Transverse colon (tissue), 4 donors: ENCODE measurements at regions not wholly inside any gene's neighbourhood (a gene's known extent, or its start where the extent isn't known, plus 50 kb on each side); places are given as distances from the start of the nearest gene placed in this dataset.

Source experiments
- DNase-seq: peaks from one replicate; pipeline ENCODE4 v3.0.0-alpha.2; 2019
- H3K27ac ChIP-seq, 4 donors: fragments of 200-600 bp; sonication (generic); 2 replicates each; pipeline ENCODE4 v1.5.1; 2016 to 2018; ENCODE audit warnings: inconsistent platforms in 4 of 4
- H3K27me3 ChIP-seq: fragments of 200-600 bp; sonication (generic); 2 replicates; pipeline ENCODE4 v1.5.1; 2017; ENCODE audit warnings: inconsistent platforms
- H3K36me3 ChIP-seq, 4 donors: fragments of 200-600 bp; sonication (generic); 2 replicates each; pipeline ENCODE4 v1.5.1; 2017 to 2019; ENCODE audit warnings: inconsistent platforms in 4 of 4
- H3K4me1 ChIP-seq, 4 donors: fragments of 200-600 bp; sonication (generic); 2 replicates each; pipeline ENCODE4 v1.5.1; 2017 to 2020; ENCODE audit warnings: inconsistent platforms in 4 of 4
- H3K4me3 ChIP-seq, 4 donors: fragments of 200-600 bp; sonication (generic); 1 replicate in 1 of 4; 2 replicates in 3 of 4; pipeline versions ENCODE4 v1.5.1 to v1.6.1; 2017 to 2019; ENCODE audit warnings: inconsistent platforms in 4 of 4
- H3K9me3 ChIP-seq, 2 donors: fragments of 200-600 bp; sonication (generic); 2 replicates each; pipeline ENCODE4 v1.5.1; 2017 to 2019; ENCODE audit warnings: inconsistent platforms in 2 of 2
- EP300 ChIP-seq: sonication (generic); formaldehyde crosslinking; IDR thresholded peaks from one replicate; pipeline ENCODE4 v1.6.1; 2017; ENCODE audit warnings: antibody characterized with exemption, low read depth
- POLR2A ChIP-seq: fragments of 450-650 bp; IDR thresholded peaks from one replicate; pipeline ENCODE4 v1.6.1; 2016; ENCODE audit warnings: antibody characterized with exemption, mild to moderate bottlenecking, moderate library complexity
- POLR2AphosphoS5 ChIP-seq, 3 donors: sonication (generic); formaldehyde crosslinking; IDR thresholded peaks; one replicate each; pipeline ENCODE4 v1.6.1; 2016; ENCODE audit warnings: antibody characterized with exemption in 3 of 3
- WGBS, 2 donors: methylation state at CpG; one replicate each; pipeline ENCODE4 v1.1.5; 2018; ENCODE audit warnings: low coverage in 1 of 2; 5-methylcytosine and 5-hydroxymethylcytosine counted together
- in situ Hi-C, 4 donors: fragments of 200-750 bp; cut with MboI; loops; one replicate each; pipeline versions ENCODE4 v1.15.0 to v1.15.1; 2017; ENCODE audit warnings: low sequenced_read_pairs in 3 of 4, low pct_ligation_motif_present in 1 of 4, low pct_unique_long_range_greater_than_20kb in 1 of 4
- intact Hi-C: fragments of 100-400 bp; cut with DNase I; formaldehyde crosslinking; loops from one replicate; pipeline ENCODE4 v1.15.1; 2023; ENCODE audit warnings: low total_unique reads
- TF ChIP-seq, protein P1 (sequence below), 5 experiments: fragments of 200-600 bp in 3 of 5; fragments of 450-650 bp in 2 of 5; sonication (generic) in 3 of 5; IDR thresholded peaks; 1 replicate in 2 of 5; 2 replicates in 3 of 5; pipeline ENCODE4 v1.5.1; 2016 to 2017; ENCODE audit warnings: antibody characterized with exemption in 5 of 5, inconsistent platforms in 3 of 5, mild to moderate bottlenecking in 2 of 5, moderate library complexity in 1 of 5

DNA sequence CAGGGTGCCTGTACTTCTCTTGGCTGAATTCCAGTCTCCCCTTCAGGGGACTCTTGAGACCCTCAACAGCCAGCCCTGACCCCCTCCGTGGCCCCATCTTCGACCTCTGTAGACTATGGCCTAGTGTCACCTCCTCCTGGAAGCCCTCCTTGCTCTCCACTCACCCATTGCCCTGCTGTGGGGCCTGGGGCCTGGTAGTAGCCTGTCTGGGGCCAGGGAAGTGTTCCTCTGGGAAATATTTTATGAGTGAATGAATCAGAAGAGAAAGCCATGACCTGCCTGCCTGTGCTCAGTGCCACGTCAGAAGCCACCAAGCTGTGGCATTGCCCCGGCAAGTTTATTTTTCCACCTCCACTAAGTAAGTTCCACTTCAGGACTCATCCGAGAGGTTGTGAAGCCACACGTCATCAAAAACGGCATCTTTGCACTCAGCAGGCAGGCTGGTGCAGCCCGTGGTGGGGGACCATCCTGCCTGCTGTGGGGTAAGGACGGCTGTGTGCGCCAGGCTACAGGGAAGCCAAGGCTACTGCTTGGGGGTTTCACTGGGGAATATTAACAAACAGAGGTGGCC lies 59.6 kb upstream of the PPARA start:
- WGBS, 2 donors: 69 to 73% methylated on average over 4 to 10 of the region's 10 CpGs
- intact Hi-C loops (no loop called here), in situ Hi-C loops (no loop called here)
- Histone ChIP-seq H3K36me3 (no peaks in the 10 kb centered on the region), H3K27ac (peak overlapping the region; percentile 98 to 99 (median 98)), H3K4me1 (peaks cover 37 to 85% (median 64%) of the 10 kb centered on the region in 4 donors), H3K9me3 (no peaks in the 10 kb centered on the region), H3K27me3 (no peaks in the 10 kb centered on the region), H3K4me3 (no peak overlapping the region)
- no peak for DNase-seq
- TF ChIP-seq POLR2A: no peak
- no peak for TF ChIP-seq POLR2AphosphoS5 (IDR thresholded peaks at IDR 0.05)
- TF ChIP-seq, protein P1, sequence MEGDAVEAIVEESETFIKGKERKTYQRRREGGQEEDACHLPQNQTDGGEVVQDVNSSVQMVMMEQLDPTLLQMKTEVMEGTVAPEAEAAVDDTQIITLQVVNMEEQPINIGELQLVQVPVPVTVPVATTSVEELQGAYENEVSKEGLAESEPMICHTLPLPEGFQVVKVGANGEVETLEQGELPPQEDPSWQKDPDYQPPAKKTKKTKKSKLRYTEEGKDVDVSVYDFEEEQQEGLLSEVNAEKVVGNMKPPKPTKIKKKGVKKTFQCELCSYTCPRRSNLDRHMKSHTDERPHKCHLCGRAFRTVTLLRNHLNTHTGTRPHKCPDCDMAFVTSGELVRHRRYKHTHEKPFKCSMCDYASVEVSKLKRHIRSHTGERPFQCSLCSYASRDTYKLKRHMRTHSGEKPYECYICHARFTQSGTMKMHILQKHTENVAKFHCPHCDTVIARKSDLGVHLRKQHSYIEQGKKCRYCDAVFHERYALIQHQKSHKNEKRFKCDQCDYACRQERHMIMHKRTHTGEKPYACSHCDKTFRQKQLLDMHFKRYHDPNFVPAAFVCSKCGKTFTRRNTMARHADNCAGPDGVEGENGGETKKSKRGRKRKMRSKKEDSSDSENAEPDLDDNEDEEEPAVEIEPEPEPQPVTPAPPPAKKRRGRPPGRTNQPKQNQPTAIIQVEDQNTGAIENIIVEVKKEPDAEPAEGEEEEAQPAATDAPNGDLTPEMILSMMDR (IDR thresholded peaks at IDR 0.05): no peak
- TF ChIP-seq EP300: no peak

DNA sequence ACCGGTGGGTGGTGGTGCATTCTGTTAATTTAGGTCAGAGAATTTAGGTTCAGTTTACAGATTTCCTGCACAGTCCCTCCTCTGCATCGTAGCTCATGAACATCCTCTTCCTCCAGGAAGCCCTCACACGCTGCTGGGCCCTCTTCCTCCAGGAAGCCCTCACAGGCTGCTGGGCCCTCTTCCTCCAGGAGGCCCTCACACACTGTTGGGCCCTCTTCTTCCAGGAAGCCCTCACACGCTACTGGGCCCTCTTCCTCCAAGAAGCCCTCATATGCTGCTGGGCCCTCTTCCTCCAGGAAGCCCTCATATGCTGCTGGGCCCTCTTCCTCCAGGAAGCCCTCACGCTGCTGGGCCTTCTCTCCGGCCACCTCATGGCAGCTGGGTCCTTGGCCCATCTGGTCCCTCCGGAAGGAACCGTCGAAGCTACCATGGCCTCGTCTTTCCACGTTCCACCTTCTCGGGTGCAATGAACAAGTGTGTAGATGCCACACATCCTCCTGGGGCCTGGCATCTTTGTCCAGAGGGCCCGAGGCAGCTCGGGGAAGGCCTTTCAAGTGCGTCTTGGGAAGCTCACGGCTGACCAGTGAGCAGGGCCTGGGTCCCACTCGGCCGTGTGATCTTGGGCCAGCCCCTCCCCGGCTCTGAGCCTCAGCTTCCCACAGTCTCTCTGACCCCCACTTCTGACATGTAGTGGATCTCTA lies 58.9 kb upstream of the PPARA start:
- 80 to 85% methylated on average over 8 to 19 of the region's 19 CpGs for WGBS, 2 donors

DNA sequence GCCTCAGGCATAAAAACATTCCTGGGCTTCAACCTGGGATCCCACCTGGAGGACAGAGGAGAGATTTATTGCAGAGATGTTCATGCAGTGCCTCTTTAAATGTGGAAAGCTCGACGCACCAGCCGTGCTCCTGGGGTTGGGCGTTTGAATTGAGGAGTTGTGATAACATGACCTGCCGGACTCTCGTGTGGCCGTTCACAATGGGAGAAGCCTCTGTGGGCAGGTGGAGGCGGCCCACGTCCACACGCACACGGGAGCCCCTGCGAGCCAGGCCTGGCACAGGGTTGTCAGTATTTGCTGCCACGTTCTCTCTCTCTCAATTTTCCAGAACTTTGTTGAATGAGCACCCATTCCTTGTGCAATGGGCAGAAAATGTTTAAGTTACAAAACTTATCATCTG lies 58.3 kb upstream of the PPARA start:
- no peak for DNase-seq
- WGBS, 2 donors: 58% methylated on average over 13 of the region's 13 CpGs; no CpG with 5 or more reads in 1 of the 2 donors
- intact Hi-C loops (no loop called here), in situ Hi-C loops (no loop called here)
- Histone ChIP-seq H3K4me3 (no peak overlapping the region), H3K27me3 (no peaks in the 10 kb centered on the region), H3K27ac (peak overlapping the region; percentile 98 to 99 (median 98)), H3K9me3 (no peaks in the 10 kb centered on the region), H3K36me3 (no peaks in the 10 kb centered on the region), H3K4me1 (peaks cover 25 to 75% (median 51%) of the 10 kb centered on the region in 4 donors)
- TF ChIP-seq POLR2AphosphoS5 (IDR thresholded peaks at IDR 0.05): no peak
- no peak for TF ChIP-seq POLR2A
- TF ChIP-seq, protein P1 (IDR thresholded peaks at IDR 0.05): no peak
- TF ChIP-seq EP300: no peak

More for the DNA sequence above, 58.9 kb upstream of the PPARA start:
- DNase-seq: no peak
- no peaks in the 10 kb centered on the region for H3K27me3 ChIP-seq
- H3K4me3 ChIP-seq: no peak overlapping the region
- intact Hi-C loops: no loop called here
- H3K9me3 ChIP-seq: no peaks in the 10 kb centered on the region
- in situ Hi-C loops: no loop called here
- no peaks in the 10 kb centered on the region for H3K36me3 ChIP-seq
- H3K27ac ChIP-seq: peak overlapping the region; percentile 98 to 99 (median 98)
- H3K4me1 ChIP-seq: peaks cover 30 to 78% (median 57%) of the 10 kb centered on the region in 4 donors
- TF ChIP-seq POLR2A: no peak
- no peak for TF ChIP-seq POLR2AphosphoS5 (IDR thresholded peaks at IDR 0.05)
- TF ChIP-seq, protein P1 (IDR thresholded peaks at IDR 0.05): no peak
- no peak for TF ChIP-seq EP300

DNA sequence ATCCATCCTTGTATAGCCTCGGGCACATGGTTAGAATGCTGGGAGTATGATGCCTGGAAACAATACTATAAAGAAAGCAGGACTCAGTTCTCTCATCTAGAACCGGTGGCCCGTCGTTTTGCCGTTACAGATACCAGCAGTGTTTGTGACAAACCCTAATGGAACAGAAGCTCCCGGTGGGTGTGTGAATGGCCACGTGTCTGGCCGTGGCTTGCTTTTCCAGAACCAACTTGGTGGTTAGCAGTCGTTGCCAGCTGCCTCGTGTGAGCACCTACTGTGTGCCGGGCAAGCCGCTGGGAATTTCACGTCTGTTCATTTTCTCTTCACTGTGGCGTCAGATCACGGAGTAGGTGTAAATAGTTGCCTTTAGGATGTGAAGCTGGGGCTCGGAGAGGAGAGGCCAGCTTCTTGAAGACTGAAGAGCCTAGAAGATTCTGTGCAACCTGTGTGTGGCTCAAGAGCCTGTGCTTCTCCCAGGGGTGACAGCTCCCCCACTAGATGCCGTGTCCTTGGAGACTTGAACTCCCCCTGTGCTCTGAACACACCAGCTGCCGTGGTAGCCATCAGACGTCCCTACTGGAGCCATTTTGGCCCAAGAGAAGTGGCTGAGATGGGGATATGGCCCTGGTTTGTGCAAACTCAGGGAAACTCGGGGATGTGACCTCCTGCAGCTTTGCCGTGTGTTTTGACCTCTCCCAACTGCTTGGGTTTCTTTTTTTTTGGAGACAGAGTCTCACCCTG lies 57.5 kb upstream of the PPARA start:
- intact Hi-C loops: no loop called here

More for the DNA sequence above, 57.5 kb upstream of the PPARA start:
- H3K9me3 ChIP-seq: no peaks in the 10 kb centered on the region
- H3K27ac ChIP-seq: peak overlapping the region; percentile 98 to 99 (median 98)
- H3K4me1 ChIP-seq: peaks cover 19 to 67% (median 43%) of the 10 kb centered on the region in 4 donors
- WGBS, 2 donors: 73% methylated on average over 21 of the region's 21 CpGs; no CpG with 5 or more reads in 1 of the 2 donors
- no peak overlapping the region for H3K4me3 ChIP-seq
- H3K36me3 ChIP-seq: peaks cover 0 to 1% (median 0%) of the 10 kb centered on the region in 4 donors
- no peaks in the 10 kb centered on the region for H3K27me3 ChIP-seq
- no peak for TF ChIP-seq EP300
- TF ChIP-seq POLR2AphosphoS5 (IDR thresholded peaks at IDR 0.05): no peak
- DNase-seq: no peak
- in situ Hi-C loops: no loop called here
